Mesodermal cell (in vitro differentiated cells): ENCODE measurements at regions not wholly inside any gene's neighbourhood (a gene's known extent, or its start where the extent isn't known, plus 50 kb on each side); places are given as distances from the start of the nearest gene placed in this dataset.

Source experiments
- H3K27ac ChIP-seq: 2 replicates; pipeline ENCODE4 v1.7.0; 2013; ENCODE audit warnings: mild to moderate bottlenecking, low read depth, low read length, moderate library complexity; ENCODE audit not compliant: severe bottlenecking
- H3K36me3 ChIP-seq: 2 replicates; pipeline ENCODE4 v1.7.1; 2013; ENCODE audit warnings: mild to moderate bottlenecking, low read length, moderate library complexity; ENCODE audit not compliant: control insufficient read depth, insufficient read depth
- H3K4me1 ChIP-seq: one replicate; pipeline ENCODE4 v1.7.1; 2013; ENCODE audit warnings: mild to moderate bottlenecking, low read length; ENCODE audit not compliant: insufficient read depth, control insufficient read depth, poor library complexity, severe bottlenecking
- H3K4me3 ChIP-seq: 2 replicates; pipeline ENCODE4 v1.7.0; 2013; ENCODE audit warnings: low read length, control low read depth, mild to moderate bottlenecking; ENCODE audit not compliant: insufficient read depth, poor library complexity, severe bottlenecking; ENCODE audit errors: extremely low read depth
- H3K9me3 ChIP-seq: 2 replicates; pipeline ENCODE4 v1.7.1; 2013; ENCODE audit warnings: mild to moderate bottlenecking, low read length, moderate library complexity; ENCODE audit not compliant: control insufficient read depth
- WGBS, 2 experiments: methylation state at CpG; one replicate each; pipeline ENCODE4 v1.1.5; 2013; ENCODE audit warnings: missing lambda C conversion rate in 2 of 2; ENCODE audit not compliant: insufficient coverage in 2 of 2; 5-methylcytosine and 5-hydroxymethylcytosine counted together

DNA sequence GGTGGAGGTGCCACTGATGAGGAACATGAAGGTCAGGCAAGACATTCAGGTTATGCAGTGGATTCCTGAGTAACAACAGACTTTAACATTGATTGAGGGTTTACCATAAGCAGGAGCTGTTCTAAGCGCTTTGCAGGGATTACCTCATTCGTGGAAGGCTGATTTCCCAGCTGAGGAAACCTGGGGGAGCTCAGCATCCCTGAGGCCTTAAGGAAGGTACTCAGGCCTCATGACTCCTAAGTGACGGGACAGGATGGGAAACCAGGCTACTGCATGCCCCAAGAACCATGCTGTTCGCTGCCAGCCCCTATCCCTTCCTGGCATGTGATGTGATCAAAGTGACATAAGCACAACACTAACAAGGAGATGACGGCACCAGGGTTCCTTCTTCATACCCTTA lies 143.6 kb upstream of the NFE2L3 start:
- whole genome bisulfite sequencing, 2 experiments, result 87 to 94% methylated on average over 3 to 4 of the region's 5 CpGs
- Histone ChIP-seq H3K27ac (no peak overlapping the region), H3K4me3 (no peak overlapping the region), H3K36me3 (no peaks in the 10 kb centered on the region), H3K4me1 (no peaks in the 10 kb centered on the region), H3K9me3 (no peaks in the 10 kb centered on the region)

GRCh38 chr7:26011039-26011696 lies 140.8 kb upstream of the NFE2L3 start:
- no peak overlapping the region for H3K27ac ChIP-seq
- H3K36me3 ChIP-seq, result no peaks in the 10 kb centered on the region
- WGBS, 2 experiments, result 88 to 94% methylated on average over 5 to 7 of the region's 9 CpGs
- no peak overlapping the region for H3K4me3 ChIP-seq
- H3K4me1 ChIP-seq, result no peaks in the 10 kb centered on the region
- peaks cover 6% of the 10 kb centered on the region for H3K9me3 ChIP-seq

DNA sequence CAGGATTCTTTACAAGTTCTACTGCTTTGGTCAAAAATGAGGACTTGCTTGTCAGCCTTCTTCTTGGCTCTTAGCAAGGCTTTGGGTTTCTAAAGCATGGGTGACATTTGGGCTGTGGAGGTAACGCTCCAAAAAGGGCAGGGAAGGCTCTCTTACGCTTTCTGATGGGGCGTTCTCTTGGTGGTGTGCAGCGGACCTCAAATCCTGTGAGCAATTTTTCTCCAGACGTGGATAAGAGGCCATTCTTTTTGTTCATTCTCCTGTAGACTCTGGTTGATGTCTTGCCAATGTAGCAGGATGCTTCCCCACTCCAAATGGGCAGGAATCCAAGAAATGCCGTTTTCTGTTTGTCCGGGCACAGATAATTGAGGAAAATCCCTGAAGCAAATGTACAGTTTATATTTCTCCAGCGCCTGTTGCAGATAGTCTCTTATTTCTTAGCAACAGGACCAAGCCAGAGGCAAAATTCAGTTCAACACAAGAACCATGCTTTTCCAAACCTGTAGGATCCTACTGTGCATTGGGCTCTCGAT lies 138.4 kb upstream of the NFE2L3 start:
- H3K27ac ChIP-seq, result no peak overlapping the region
- no peak overlapping the region for H3K4me3 ChIP-seq
- no peaks in the 10 kb centered on the region for H3K36me3 ChIP-seq
- no peaks in the 10 kb centered on the region for H3K4me1 ChIP-seq
- WGBS, 2 experiments, result 88 to 90% methylated on average over 8 of the region's 9 CpGs
- H3K9me3 ChIP-seq, result peaks cover 9% of the 10 kb centered on the region

DNA sequence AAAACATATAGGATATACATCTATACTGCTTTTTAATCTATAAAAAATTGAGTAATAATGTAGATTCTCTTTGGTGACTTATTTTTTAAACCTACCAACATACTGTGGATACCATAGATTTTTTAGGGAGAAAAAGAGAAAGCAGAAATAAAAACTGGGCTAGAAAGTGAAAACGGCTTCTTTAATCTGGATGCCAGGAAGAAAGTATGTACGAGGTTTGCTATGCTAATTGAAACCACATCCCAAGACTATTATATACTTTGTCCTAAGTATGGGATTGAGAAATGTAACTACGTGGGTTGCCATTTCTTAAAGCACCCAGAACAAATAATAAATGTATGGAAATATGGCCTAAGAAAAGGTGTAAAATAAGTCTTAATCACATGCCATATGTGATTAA lies 129.0 kb upstream of the NFE2L3 start:
- WGBS, 2 experiments, result 100% methylated on average over 1 of the region's 3 CpGs; no CpG with 5 or more reads in 1 of the 2 experiments

DNA sequence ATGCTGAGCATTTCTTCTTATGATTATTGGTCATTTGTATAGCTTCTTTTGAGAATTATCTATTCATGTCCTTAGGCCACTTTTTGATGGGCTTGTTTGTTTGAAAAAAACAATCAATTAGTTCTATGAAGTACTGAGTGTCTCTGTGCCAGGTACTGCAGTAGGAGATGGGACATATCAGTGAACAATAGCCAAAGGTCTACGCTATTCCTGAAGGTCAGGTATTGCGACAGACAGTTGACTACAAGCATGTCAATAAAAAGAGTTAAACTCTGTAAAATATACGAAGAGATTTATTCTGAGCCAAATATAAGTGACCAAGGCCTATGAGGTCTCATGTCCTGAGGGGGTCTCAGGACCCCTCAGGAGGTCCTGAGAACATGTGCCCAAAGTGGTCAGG lies 122.1 kb upstream of the NFE2L3 start:
- WGBS, 2 experiments, result 86 to 97% methylated on average over 2 to 3 of the region's 3 CpGs
- Histone ChIP-seq H3K36me3 (no peaks in the 10 kb centered on the region), H3K27ac (no peak overlapping the region), H3K4me3 (no peak overlapping the region), H3K4me1 (no peaks in the 10 kb centered on the region), H3K9me3 (no peaks in the 10 kb centered on the region)

More for the DNA sequence above, 129.0 kb upstream of the NFE2L3 start:
- Histone ChIP-seq H3K9me3 (no peaks in the 10 kb centered on the region), H3K4me3 (no peak overlapping the region), H3K4me1 (no peaks in the 10 kb centered on the region), H3K27ac (no peak overlapping the region), H3K36me3 (no peaks in the 10 kb centered on the region)

DNA sequence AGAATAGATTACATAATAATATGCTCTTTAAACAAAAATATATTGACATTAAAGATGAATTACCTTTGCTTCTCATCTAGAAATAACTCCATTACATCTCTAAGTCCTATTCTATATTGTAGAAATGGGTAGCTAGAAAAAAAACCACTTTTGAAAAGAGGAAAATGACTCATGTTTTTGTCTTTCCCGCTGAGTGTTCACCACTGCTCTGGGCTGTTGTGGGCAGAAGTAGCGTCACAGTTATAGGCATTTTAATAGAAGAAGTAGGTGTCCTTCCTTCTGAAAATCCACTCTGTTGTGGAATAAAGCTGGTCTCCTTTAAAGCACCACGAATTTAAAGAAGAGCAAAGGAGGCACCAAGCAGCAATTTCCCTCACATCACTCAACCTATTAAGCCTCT lies 117.6 kb upstream of the NFE2L3 start:
- Histone ChIP-seq H3K4me1 (no peaks in the 10 kb centered on the region), H3K27ac (no peak overlapping the region), H3K9me3 (no peaks in the 10 kb centered on the region), H3K4me3 (no peak overlapping the region), H3K36me3 (no peaks in the 10 kb centered on the region)
- WGBS, 2 experiments, result 90% methylated on average over 3 of the region's 3 CpGs; no CpG with 5 or more reads in 1 of the 2 experiments

DNA sequence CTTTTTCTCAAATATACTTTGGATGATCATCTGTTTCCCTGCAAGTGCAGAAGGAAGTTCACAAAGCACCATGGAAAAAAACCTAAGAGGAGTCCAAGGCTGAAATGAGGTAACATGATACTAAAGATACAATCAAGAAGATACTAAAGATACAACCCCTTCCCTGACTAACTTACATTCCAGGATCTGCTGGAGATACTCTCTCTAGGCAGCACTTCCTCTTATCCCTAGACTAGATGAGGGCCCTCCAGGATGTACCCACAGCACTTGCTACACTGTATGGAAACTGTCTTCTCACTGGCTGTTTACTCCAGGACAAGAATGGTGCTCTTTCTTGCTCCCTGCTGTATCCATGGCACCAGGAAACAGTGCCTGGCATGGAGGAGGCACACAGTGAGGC lies 116.4 kb upstream of the NFE2L3 start:
- Histone ChIP-seq H3K4me1 (no peaks in the 10 kb centered on the region), H3K9me3 (no peaks in the 10 kb centered on the region), H3K36me3 (no peaks in the 10 kb centered on the region), H3K27ac (no peak overlapping the region), H3K4me3 (no peak overlapping the region)

GRCh38 chr7:26036092-26036491 lies 115.9 kb upstream of the NFE2L3 start:
- Histone ChIP-seq H3K4me1 (no peaks in the 10 kb centered on the region), H3K27ac (no peak overlapping the region), H3K36me3 (no peaks in the 10 kb centered on the region), H3K9me3 (no peaks in the 10 kb centered on the region), H3K4me3 (no peak overlapping the region)
- WGBS, 2 experiments, result no CpG with 5 or more reads among the region's 1 CpG

- WGBS, 2 experiments, result 85 to 89% methylated on average over 8 of the region's 9 CpGs
- Histone ChIP-seq H3K27ac (no peak overlapping the region), H3K9me3 (no peaks in the 10 kb centered on the region), H3K36me3 (no peaks in the 10 kb centered on the region), H3K4me1 (no peaks in the 10 kb centered on the region), H3K4me3 (no peak overlapping the region)
Observed at GRCh38 chr7:26038201-26038990, 113.6 kb upstream of the NFE2L3 start.

DNA sequence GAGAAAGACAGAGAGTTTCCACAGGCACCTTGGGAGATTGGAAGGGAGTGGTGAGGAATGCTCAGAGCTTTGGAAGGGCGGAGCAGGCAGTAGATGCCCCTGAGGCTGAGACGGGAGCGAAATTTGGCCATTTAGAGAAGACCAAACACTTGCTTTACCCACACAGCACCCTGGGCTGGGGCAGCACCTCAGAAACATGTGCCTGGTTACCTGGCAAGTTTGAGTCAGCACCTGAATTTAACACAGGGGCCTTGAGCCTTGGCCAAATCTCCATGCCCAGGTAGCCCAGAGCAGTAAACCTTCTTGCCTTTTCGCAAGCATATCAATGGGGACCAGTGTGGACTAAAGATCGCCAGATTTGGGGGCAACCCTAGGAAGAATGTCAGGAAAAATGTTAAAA lies 111.9 kb upstream of the NFE2L3 start:
- Histone ChIP-seq H3K27ac (no peak overlapping the region), H3K4me3 (no peak overlapping the region), H3K4me1 (no peaks in the 10 kb centered on the region), H3K36me3 (no peaks in the 10 kb centered on the region), H3K9me3 (no peaks in the 10 kb centered on the region)
- WGBS, 2 experiments, result 92 to 93% methylated on average over 2 to 5 of the region's 5 CpGs

- Histone ChIP-seq H3K4me1 (no peaks in the 10 kb centered on the region), H3K9me3 (no peaks in the 10 kb centered on the region), H3K27ac (no peak overlapping the region), H3K4me3 (no peak overlapping the region), H3K36me3 (no peaks in the 10 kb centered on the region)
- 100% methylated on average over 1 of the region's 6 CpGs for WGBS, 2 experiments
Observed at GRCh38 chr7:26042237-26042636, 109.8 kb upstream of the NFE2L3 start.
